HG02885 (cell line): ENCODE measurements at regions not wholly inside any gene's neighbourhood (a gene's known extent, or its start where the extent isn't known, plus 50 kb on each side); places are given as distances from the start of the nearest gene placed in this dataset.
"Not testable (repeated sequence)": the region's sequence is repeated elsewhere in the genome, so short reads cannot be mapped to it uniquely, and the experiment has no call there.

Experiments
- ATAC-seq: cut with Tn5 transposase; IDR thresholded peaks from one replicate; pipeline ENCODE4 v1.9.1; 2021; ENCODE audit warnings: mild to moderate bottlenecking; ENCODE audit not compliant: unreplicated experiment, poor library complexity

DNA sequence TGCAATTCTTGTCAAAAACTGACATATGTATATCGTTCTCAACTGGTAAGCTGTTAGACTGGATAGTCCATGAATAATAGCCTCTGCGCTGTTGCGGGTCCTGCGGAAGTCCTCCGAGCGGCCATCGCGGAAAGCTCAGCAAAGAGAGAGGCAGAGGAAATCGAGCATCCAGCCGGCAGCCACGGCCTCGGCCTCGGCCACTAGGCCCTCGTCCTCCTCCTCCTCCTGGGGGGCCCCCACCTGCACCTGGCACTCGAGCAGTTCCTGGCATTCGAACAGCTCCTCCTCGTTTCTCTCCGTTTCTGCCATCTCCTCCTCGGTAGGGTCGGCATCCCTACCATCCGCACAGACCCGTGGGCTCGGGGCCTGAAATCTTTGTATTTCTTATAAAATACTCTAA, 111.2 kb upstream of the CYLC1 start:
- not testable (repeated sequence) for ATAC-seq

DNA sequence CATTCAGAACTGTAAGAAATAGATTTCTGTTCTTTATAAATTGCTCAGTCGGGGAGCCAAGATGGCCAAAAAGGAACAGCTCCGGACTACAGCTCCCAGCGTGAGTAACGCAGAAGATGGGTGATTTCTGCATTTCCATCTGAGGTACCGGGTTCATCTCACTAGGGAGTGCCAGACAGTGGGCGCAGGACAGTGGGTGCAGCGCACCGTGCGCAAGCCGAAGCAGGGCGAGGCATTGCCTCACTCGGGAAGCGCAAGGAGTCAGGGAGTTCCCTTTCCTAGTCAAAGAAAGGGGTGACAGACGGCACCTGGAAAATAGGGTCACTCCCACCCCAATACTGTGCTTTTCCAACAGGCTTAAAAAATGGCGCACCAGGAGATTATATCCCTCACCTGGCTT, 110.5 kb upstream of the CYLC1 start:
- not testable (repeated sequence) for ATAC-seq

DNA sequence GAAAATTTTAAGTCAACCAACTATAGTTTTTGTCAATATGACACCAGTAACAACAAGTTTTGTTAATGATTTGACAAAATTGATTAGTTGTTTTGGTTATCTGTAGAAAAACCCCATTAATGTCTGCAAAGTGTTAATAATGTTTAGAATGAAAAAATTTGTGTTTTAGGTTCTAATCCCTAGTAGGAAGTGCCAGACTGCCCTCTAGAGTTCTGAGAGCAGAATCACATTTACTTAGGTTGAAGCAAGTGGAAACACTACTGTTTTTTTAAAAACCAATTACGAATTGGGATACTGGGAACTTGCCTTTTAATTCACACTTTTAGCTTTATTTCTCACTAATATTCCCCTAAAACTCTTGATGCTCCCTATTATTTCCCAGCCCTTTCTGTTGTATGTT, 101.1 kb upstream of the CYLC1 start:
- peak; percentile 75 for ATAC-seq

DNA sequence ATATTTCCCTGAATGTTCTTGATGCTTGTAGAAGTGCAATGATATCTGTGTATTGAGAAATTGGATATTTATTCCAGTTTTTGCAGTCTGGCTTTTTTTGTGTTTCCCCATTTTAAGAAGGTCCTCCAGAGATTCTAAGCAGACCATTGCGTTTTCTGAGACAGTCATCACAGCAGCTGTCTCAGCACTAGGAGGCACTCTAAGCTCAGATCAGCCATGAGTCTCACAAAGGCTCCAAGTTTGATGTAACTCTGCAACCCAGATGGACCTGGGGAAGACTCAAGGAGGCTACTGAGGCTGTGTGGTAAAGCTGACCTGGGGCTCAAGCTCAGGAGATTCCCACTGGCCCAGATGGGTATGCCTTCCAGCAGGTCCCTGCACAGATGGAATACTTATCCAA, 89.3 kb upstream of the CYLC1 start:
- ATAC-seq: no peak
